A673 (cell line): ENCODE measurements at regions not wholly inside any gene's neighbourhood (a gene's known extent, or its start where the extent isn't known, plus 50 kb on each side); places are given as distances from the start of the nearest gene placed in this dataset.

Experiments
- BruUV-seq: library from RNA; stranded (reverse); fragments of 400-500 nt; replicated peaks from 2 replicates; lab custom pipeline; 2021; lab: Mats Ljungman, UMichigan
- CTCF ChIA-PET: fragments of 300-600 bp; sonication (Branson Sonifier 250); formaldehyde crosslinking; loops from one replicate; lab custom pipeline; 2022; ENCODE audit warnings: antibody characterized with exemption; lab: Charles Lee
- POLR2A ChIA-PET: fragments of 300-600 bp; sonication (Branson Sonifier 250); formaldehyde crosslinking; loops from one replicate; lab custom pipeline; 2022; ENCODE audit warnings: antibody characterized with exemption; ENCODE audit not compliant: low non-redundant PET; lab: Charles Lee
- DNase-seq: peaks from one replicate; pipeline ENCODE4 v3.0.0-alpha.2; 2015; ENCODE audit warnings: low spot score
- H3K27ac ChIP-seq: fragments of 200-600 bp; sonication (generic); 2 replicates; pipeline ENCODE4 v1.5.1; 2016; ENCODE audit warnings: mixed run types, low read depth, mild to moderate bottlenecking, mixed read lengths, antibody characterized with exemption, low read length; ENCODE audit not compliant: poor library complexity, severe bottlenecking
- H3K27me3 ChIP-seq: fragments of 200-600 bp; sonication (generic); replicated peaks from 2 replicates; pipeline ENCODE4 v1.6.1; 2017; ENCODE audit warnings: mixed run types, low read depth, mild to moderate bottlenecking, mixed read lengths, antibody characterized with exemption, low read length; ENCODE audit not compliant: insufficient read depth, poor library complexity
- H3K36me3 ChIP-seq: fragments of 200-600 bp; sonication (generic); 2 replicates; pipeline ENCODE4 v1.6.1; 2016; ENCODE audit warnings: mixed run types, mild to moderate bottlenecking, mixed read lengths, antibody characterized with exemption, low read length; ENCODE audit not compliant: insufficient read depth, poor library complexity, severe bottlenecking
- H3K4me1 ChIP-seq: fragments of 200-600 bp; sonication (generic); 2 replicates; pipeline ENCODE4 v1.6.1; 2017; ENCODE audit warnings: mixed run types, mild to moderate bottlenecking, mixed read lengths, antibody characterized with exemption, low read length; ENCODE audit not compliant: insufficient read depth, poor library complexity, severe bottlenecking
- H3K4me3 ChIP-seq: fragments of 200-600 bp; sonication (generic); 2 replicates; pipeline ENCODE4 v1.5.1; 2016; ENCODE audit warnings: low read depth, mixed run types, mild to moderate bottlenecking, mixed read lengths, low read length; ENCODE audit not compliant: poor library complexity, severe bottlenecking
- H3K9me3 ChIP-seq: fragments of 200-600 bp; sonication (generic); 2 replicates; pipeline ENCODE4 v1.6.1; 2016; ENCODE audit warnings: mixed run types, low read depth, mild to moderate bottlenecking, mixed read lengths, antibody characterized with exemption, low read length; ENCODE audit not compliant: poor library complexity, severe bottlenecking
- CTCF ChIP-seq: fragments of 300-800, 200-600 bp; sonication (generic); conservative IDR thresholded peaks from 2 replicates; pipeline ENCODE4 v1.5.1; 2017; ENCODE audit warnings: low read depth, mild to moderate bottlenecking, antibody characterized with exemption, low read length, moderate library complexity, mixed read lengths
- EZH2 ChIP-seq: fragments of 200-600 bp; sonication (generic); IDR thresholded peaks from 2 replicates; pipeline ENCODE4 v1.6.1; 2017; ENCODE audit warnings: borderline replicate concordance, low read depth, mild to moderate bottlenecking, mixed read lengths, antibody characterized with exemption, low read length; ENCODE audit not compliant: poor library complexity, severe bottlenecking
- intact Hi-C: fragments of 100-400 bp; cut with micrococcal nuclease; formaldehyde crosslinking; loops from one replicate; pipeline ENCODE4 v1.10.0; 2022; ENCODE audit not compliant: unreplicated experiment

GRCh38 chr3:69607466-69608305 lies 131.6 kb upstream of the MITF start:
- no peak overlapping the region for H3K27ac ChIP-seq
- no peaks in the 10 kb centered on the region for H3K36me3 ChIP-seq
- H3K9me3 ChIP-seq = no peaks in the 10 kb centered on the region
- no peaks in the 10 kb centered on the region for H3K4me1 ChIP-seq
- POLR2A ChIA-PET = no interaction called here
- CTCF ChIA-PET = no interaction called here
- intact Hi-C loops = no loop called here
- H3K27me3 ChIP-seq = no peaks in the 10 kb centered on the region
- no peak for DNase-seq
- H3K4me3 ChIP-seq = no peak overlapping the region
- no peak for TF ChIP-seq EZH2
- no peak for TF ChIP-seq CTCF
- no TSS peak for BruUV-seq

- Histone ChIP-seq H3K4me1 (no peaks in the 10 kb centered on the region), H3K36me3 (no peaks in the 10 kb centered on the region), H3K9me3 (no peaks in the 10 kb centered on the region), H3K27me3 (no peaks in the 10 kb centered on the region), H3K27ac (no peak overlapping the region), H3K4me3 (no peak overlapping the region)
- DNase-seq = no peak
- BruUV-seq = no TSS peak
- ChIA-PET POLR2A (no interaction called here), CTCF (no interaction called here)
- TF ChIP-seq CTCF = no peak
- TF ChIP-seq EZH2 = no peak
- intact Hi-C loops = no loop called here
These were observed 133.4 kb upstream of the MITF start for GRCh38 chr3:69605867-69606266.

- Histone ChIP-seq H3K27ac (no peak overlapping the region), H3K36me3 (no peaks in the 10 kb centered on the region), H3K9me3 (no peaks in the 10 kb centered on the region), H3K4me3 (no peak overlapping the region), H3K4me1 (no peaks in the 10 kb centered on the region), H3K27me3 (no peaks in the 10 kb centered on the region)
- intact Hi-C loops = no loop called here
- POLR2A ChIA-PET = no interaction called here
- TF ChIP-seq CTCF = no peak
- no peak for TF ChIP-seq EZH2
- CTCF ChIA-PET = no interaction called here
- no peak for DNase-seq
- no TSS peak for BruUV-seq
These were observed 134.4 kb upstream of the MITF start for GRCh38 chr3:69604735-69605450.
